ENCODE measurements at regions not wholly inside any gene's neighbourhood (a gene's known extent, or its start where the extent isn't known, plus 50 kb on each side); places are given as distances from the start of the nearest gene placed in this dataset.

GRCh38 chr4:80140194-80140593 is 57.1 kb upstream of the PRDM8 start:
- TF ChIP-seq REST (IDR thresholded peaks at IDR 0.05; ENCODE audit: low read depth) (no peak), ZFX (IDR thresholded peaks at IDR 0.05) (no peak), CTCF (IDR thresholded peaks at IDR 0.05 in 2 of 3, conservative IDR thresholded peaks at IDR 0.05 in 1 of 3; ENCODE audit: borderline replicate concordance in 1 of 3, insufficient read depth in 1 of 3, low read depth in 2 of 3, low read length in 2 of 3) (no peak), EZH2phosphoT487 (IDR thresholded peaks at IDR 0.05; ENCODE audit: borderline replicate concordance) (no peak), TCF7L2 (IDR thresholded peaks at IDR 0.05; ENCODE audit: borderline replicate concordance, extremely low read depth, insufficient read depth, insufficient read length) (no peak), JUND (IDR thresholded peaks at IDR 0.05) (no peak), CEBPB (IDR thresholded peaks at IDR 0.05; ENCODE audit: low read depth) (no peak), POLR2AphosphoS5 (IDR thresholded peaks at IDR 0.05; ENCODE audit: low read depth, low read length) (no peak), RAD21 (IDR thresholded peaks at IDR 0.05; ENCODE audit: low read depth) (no peak), POLR2A (IDR thresholded peaks at IDR 0.05; ENCODE audit: borderline replicate concordance, extremely low read depth, insufficient read depth, insufficient read length) (no peak), EZH2 (IDR thresholded peaks at IDR 0.05) (no peak), CBX3 (IDR thresholded peaks at IDR 0.05; ENCODE audit: low read depth) (no peak)
